Activated naive CD4-positive, alpha-beta T cell treated with anti-CD3 and anti-CD28 coated beads for 36 hours (primary cell): ENCODE measurements at regions not wholly inside any gene's neighbourhood (a gene's known extent, or its start where the extent isn't known, plus 50 kb on each side); places are given as distances from the start of the nearest gene placed in this dataset.
"Not testable (repeated sequence)": the region's sequence is repeated elsewhere in the genome, so short reads cannot be mapped to it uniquely, and the experiment has no call there.

Experiments used
- CTCF ChIA-PET: fragments of 350-600 bp; sonication (Branson Sonifier 250); formaldehyde crosslinking; loops from one replicate; lab custom pipeline; 2021; ENCODE audit warnings: antibody characterized with exemption; lab: Charles Lee
- DNase-seq: peaks from one replicate; pipeline ENCODE4 v3.0.0-alpha.2; 2020
- H3K27ac Mint-ChIP-seq: one replicate; pipeline ENCODE4 v1.8.0; 2021; ENCODE audit warnings: mild to moderate bottlenecking, mixed read lengths
- H3K27me3 Mint-ChIP-seq: one replicate; pipeline ENCODE4 v1.8.0; 2021; ENCODE audit warnings: low read depth, mixed read lengths
- H3K36me3 Mint-ChIP-seq: one replicate; pipeline ENCODE4 v1.8.0; 2021; ENCODE audit warnings: low read depth, mixed read lengths
- H3K4me1 Mint-ChIP-seq: one replicate; pipeline ENCODE4 v1.8.0; 2021; ENCODE audit warnings: low read depth, mixed read lengths
- H3K4me3 Mint-ChIP-seq: one replicate; pipeline ENCODE4 v1.8.0; 2021; ENCODE audit warnings: mild to moderate bottlenecking, moderate library complexity, mixed read lengths
- H3K9me3 Mint-ChIP-seq: one replicate; pipeline ENCODE4 v1.8.0; 2021; ENCODE audit warnings: mixed read lengths
- intact Hi-C: fragments of 100-400 bp; cut with micrococcal nuclease; formaldehyde crosslinking; loops from one replicate; pipeline ENCODE4 v1.15.1; 2023

- H3K27me3 Mint-ChIP-seq, result no peaks in the 10 kb centered on the region
- no peak overlapping the region for H3K27ac Mint-ChIP-seq
- DNase-seq, result no peak
- CTCF ChIA-PET, result no interaction called here
- H3K9me3 Mint-ChIP-seq, result no peaks in the 10 kb centered on the region
- intact Hi-C loops, result no loop called here
- H3K4me3 Mint-ChIP-seq, result no peak overlapping the region
- no peaks in the 10 kb centered on the region for H3K36me3 Mint-ChIP-seq
- no peaks in the 10 kb centered on the region for H3K4me1 Mint-ChIP-seq
Measured at GRCh38 chr2:65916785-65917295, 484.4 kb upstream of the SPRED2 start.

- intact Hi-C loops, result no loop called here
Measured at GRCh38 chr2:65916177-65916576, 483.8 kb upstream of the SPRED2 start.

GRCh38 chr2:65915273-65915672 lies 482.9 kb upstream of the SPRED2 start:
- DNase-seq, result no peak
- no peaks in the 10 kb centered on the region for H3K36me3 Mint-ChIP-seq
- intact Hi-C loops, result no loop called here
- no peaks in the 10 kb centered on the region for H3K4me1 Mint-ChIP-seq
- no peak overlapping the region for H3K4me3 Mint-ChIP-seq
- CTCF ChIA-PET, result no interaction called here
- H3K27ac Mint-ChIP-seq, result no peak overlapping the region
- no peaks in the 10 kb centered on the region for H3K27me3 Mint-ChIP-seq
- H3K9me3 Mint-ChIP-seq, result no peaks in the 10 kb centered on the region

More at GRCh38 chr2:65916177-65916576, 483.8 kb upstream of the SPRED2 start:
- Mint-ChIP-seq H3K4me1 (no peaks in the 10 kb centered on the region), H3K4me3 (no peak overlapping the region), H3K27ac (no peak overlapping the region), H3K36me3 (no peaks in the 10 kb centered on the region), H3K9me3 (no peaks in the 10 kb centered on the region), H3K27me3 (no peaks in the 10 kb centered on the region)
- CTCF ChIA-PET, result no interaction called here
- no peak for DNase-seq

- Mint-ChIP-seq H3K27me3 (no peaks in the 10 kb centered on the region), H3K4me1 (no peaks in the 10 kb centered on the region), H3K27ac (no peak overlapping the region), H3K36me3 (no peaks in the 10 kb centered on the region), H3K9me3 (no peaks in the 10 kb centered on the region), H3K4me3 (no peak overlapping the region)
- DNase-seq, result no peak
- intact Hi-C loops, result no loop called here
- CTCF ChIA-PET, result no interaction called here
Measured at GRCh38 chr2:65914244-65914786, 481.9 kb upstream of the SPRED2 start.

GRCh38 chr2:65913813-65914212 lies 481.4 kb upstream of the SPRED2 start:
- H3K27ac Mint-ChIP-seq, result no peak overlapping the region
- CTCF ChIA-PET, result interaction anchor here (0.6 kb wide), 1 partner anchor 271 kb away, joined by 3 read pairs; no protein-coding TSS in a partner anchor
- no peak for DNase-seq
- no peaks in the 10 kb centered on the region for H3K36me3 Mint-ChIP-seq
- no peak overlapping the region for H3K4me3 Mint-ChIP-seq
- no peaks in the 10 kb centered on the region for H3K27me3 Mint-ChIP-seq
- no peaks in the 10 kb centered on the region for H3K4me1 Mint-ChIP-seq
- intact Hi-C loops, result no loop called here
- peaks cover under 1% of the 10 kb centered on the region for H3K9me3 Mint-ChIP-seq

- CTCF ChIA-PET, result no interaction called here
- DNase-seq, result no peak
- H3K27me3 Mint-ChIP-seq, result peaks cover 4% of the 10 kb centered on the region
- no peak overlapping the region for H3K27ac Mint-ChIP-seq
- H3K9me3 Mint-ChIP-seq, result peaks cover 3% of the 10 kb centered on the region
- no peak overlapping the region for H3K4me3 Mint-ChIP-seq
- H3K36me3 Mint-ChIP-seq, result no peaks in the 10 kb centered on the region
- intact Hi-C loops, result no loop called here
- no peaks in the 10 kb centered on the region for H3K4me1 Mint-ChIP-seq
Measured at GRCh38 chr2:65901756-65902155, 469.4 kb upstream of the SPRED2 start.

- H3K27ac Mint-ChIP-seq, result no peak overlapping the region
- H3K27me3 Mint-ChIP-seq, result no peaks in the 10 kb centered on the region
- H3K4me1 Mint-ChIP-seq, result no peaks in the 10 kb centered on the region
- DNase-seq, result no peak
- H3K4me3 Mint-ChIP-seq, result no peak overlapping the region
- CTCF ChIA-PET, result no interaction called here
- H3K9me3 Mint-ChIP-seq, result no peaks in the 10 kb centered on the region
- intact Hi-C loops, result no loop called here
- H3K36me3 Mint-ChIP-seq, result no peaks in the 10 kb centered on the region
Measured at GRCh38 chr2:65896446-65896845, 464.0 kb upstream of the SPRED2 start.

GRCh38 chr2:65890131-65890530 lies 457.7 kb upstream of the SPRED2 start:
- H3K27ac Mint-ChIP-seq, H3K4me3 Mint-ChIP-seq, H3K9me3 Mint-ChIP-seq, CTCF ChIA-PET, DNase-seq, H3K27me3 Mint-ChIP-seq, H3K36me3 Mint-ChIP-seq, intact Hi-C loops, H3K4me1 Mint-ChIP-seq: not testable (repeated sequence)

GRCh38 chr2:65885266-65885665 lies 452.9 kb upstream of the SPRED2 start:
- H3K4me3 Mint-ChIP-seq, result no peak overlapping the region
- CTCF ChIA-PET, result interaction anchor here (0.6 kb wide), 1 partner anchor 298 kb away, joined by 4 read pairs; no protein-coding TSS in a partner anchor
- no peaks in the 10 kb centered on the region for H3K36me3 Mint-ChIP-seq
- no peaks in the 10 kb centered on the region for H3K4me1 Mint-ChIP-seq
- H3K27me3 Mint-ChIP-seq, result no peaks in the 10 kb centered on the region
- H3K27ac Mint-ChIP-seq, result no peak overlapping the region
- no peak for DNase-seq
- intact Hi-C loops, result no loop called here
- H3K9me3 Mint-ChIP-seq, result no peaks in the 10 kb centered on the region

- CTCF ChIA-PET, result no interaction called here
- Mint-ChIP-seq H3K4me3 (no peak overlapping the region), H3K9me3 (no peaks in the 10 kb centered on the region), H3K36me3 (no peaks in the 10 kb centered on the region), H3K27ac (no peak overlapping the region), H3K27me3 (no peaks in the 10 kb centered on the region), H3K4me1 (no peaks in the 10 kb centered on the region)
- DNase-seq, result no peak
- intact Hi-C loops, result no loop called here
Measured at GRCh38 chr2:65881592-65881991, 449.2 kb upstream of the SPRED2 start.

- H3K4me3 Mint-ChIP-seq, result no peak overlapping the region
- DNase-seq, result no peak
- no peak overlapping the region for H3K27ac Mint-ChIP-seq
- intact Hi-C loops, result no loop called here
- no peaks in the 10 kb centered on the region for H3K27me3 Mint-ChIP-seq
- no peaks in the 10 kb centered on the region for H3K4me1 Mint-ChIP-seq
- H3K36me3 Mint-ChIP-seq, result no peaks in the 10 kb centered on the region
- H3K9me3 Mint-ChIP-seq, result no peaks in the 10 kb centered on the region
- CTCF ChIA-PET, result no interaction called here
Measured at GRCh38 chr2:65880436-65880835, 448.0 kb upstream of the SPRED2 start.

GRCh38 chr2:65878011-65878340 lies 445.6 kb upstream of the SPRED2 start:
- no peak overlapping the region for H3K4me3 Mint-ChIP-seq
- H3K9me3 Mint-ChIP-seq, result no peaks in the 10 kb centered on the region
- H3K4me1 Mint-ChIP-seq, result no peaks in the 10 kb centered on the region
- H3K27ac Mint-ChIP-seq, result no peak overlapping the region
- DNase-seq, result no peak
- no peaks in the 10 kb centered on the region for H3K36me3 Mint-ChIP-seq
- H3K27me3 Mint-ChIP-seq, result no peaks in the 10 kb centered on the region
- intact Hi-C loops, result no loop called here
- CTCF ChIA-PET, result no interaction called here

GRCh38 chr2:65877331-65878010 lies 445.1 kb upstream of the SPRED2 start:
- Mint-ChIP-seq H3K27ac (no peak overlapping the region), H3K4me1 (no peaks in the 10 kb centered on the region), H3K36me3 (no peaks in the 10 kb centered on the region), H3K9me3 (no peaks in the 10 kb centered on the region), H3K4me3 (no peak overlapping the region), H3K27me3 (no peaks in the 10 kb centered on the region)
- CTCF ChIA-PET, result no interaction called here
- intact Hi-C loops, result no loop called here
- no peak for DNase-seq
